Astrocyte (in vitro differentiated cells and primary cell): ENCODE measurements at regions not wholly inside any gene's neighbourhood (a gene's known extent, or its start where the extent isn't known, plus 50 kb on each side); places are given as distances from the start of the nearest gene placed in this dataset.

Source experiments
- EZH2 ChIP-seq: IDR thresholded peaks from 2 replicates; pipeline ENCODE4 v1.6.1; 2012; ENCODE audit warnings: mild to moderate bottlenecking, low read length, inconsistent platforms; ENCODE audit not compliant: insufficient read depth
- TF ChIP-seq, protein P1 (sequence below): IDR thresholded peaks from 2 replicates; pipeline ENCODE4 v1.5.1; 2011; ENCODE audit warnings: low read depth, mild to moderate bottlenecking, inconsistent platforms, low read length, moderate library complexity; ENCODE audit not compliant: insufficient read depth

DNA sequence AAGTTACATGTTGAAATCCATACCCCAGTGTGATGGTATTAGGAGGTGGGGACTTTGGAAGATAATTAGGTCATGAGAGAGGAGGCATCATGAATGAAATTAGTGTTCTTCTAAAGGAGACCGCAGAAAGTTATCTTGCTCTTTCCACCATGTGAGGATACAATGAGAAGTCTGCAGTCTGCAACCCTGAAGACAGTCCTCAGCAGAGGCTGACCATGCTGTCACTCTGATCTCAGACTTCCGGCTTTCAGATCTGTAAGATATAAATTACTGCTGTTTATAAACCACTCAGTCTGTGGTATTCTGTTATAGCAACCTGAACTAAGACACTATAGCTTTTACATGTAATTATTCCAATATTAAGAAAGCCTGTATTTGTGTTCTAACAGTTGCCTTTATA lies 116.7 kb upstream of the CES5A start:
- TF ChIP-seq, protein P1, sequence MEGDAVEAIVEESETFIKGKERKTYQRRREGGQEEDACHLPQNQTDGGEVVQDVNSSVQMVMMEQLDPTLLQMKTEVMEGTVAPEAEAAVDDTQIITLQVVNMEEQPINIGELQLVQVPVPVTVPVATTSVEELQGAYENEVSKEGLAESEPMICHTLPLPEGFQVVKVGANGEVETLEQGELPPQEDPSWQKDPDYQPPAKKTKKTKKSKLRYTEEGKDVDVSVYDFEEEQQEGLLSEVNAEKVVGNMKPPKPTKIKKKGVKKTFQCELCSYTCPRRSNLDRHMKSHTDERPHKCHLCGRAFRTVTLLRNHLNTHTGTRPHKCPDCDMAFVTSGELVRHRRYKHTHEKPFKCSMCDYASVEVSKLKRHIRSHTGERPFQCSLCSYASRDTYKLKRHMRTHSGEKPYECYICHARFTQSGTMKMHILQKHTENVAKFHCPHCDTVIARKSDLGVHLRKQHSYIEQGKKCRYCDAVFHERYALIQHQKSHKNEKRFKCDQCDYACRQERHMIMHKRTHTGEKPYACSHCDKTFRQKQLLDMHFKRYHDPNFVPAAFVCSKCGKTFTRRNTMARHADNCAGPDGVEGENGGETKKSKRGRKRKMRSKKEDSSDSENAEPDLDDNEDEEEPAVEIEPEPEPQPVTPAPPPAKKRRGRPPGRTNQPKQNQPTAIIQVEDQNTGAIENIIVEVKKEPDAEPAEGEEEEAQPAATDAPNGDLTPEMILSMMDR, result no peak
- TF ChIP-seq EZH2, result no peak
